ENCODE measurements at regions not wholly inside any gene's neighbourhood (a gene's known extent, or its start where the extent isn't known, plus 50 kb on each side); places are given as distances from the start of the nearest gene placed in this dataset.

GRCh38 chr7:80014511-80014910 is 120.1 kb upstream of the GNAI1 start:
- TF ChIP-seq MAX (CRISPR knock-in tag; IDR thresholded peaks at IDR 0.05) = no peak
- TF ChIP-seq NR2C2 (CRISPR knock-in tag; IDR thresholded peaks at IDR 0.05) = no peak
